ENCODE measurements at regions not wholly inside any gene's neighbourhood (a gene's known extent, or its start where the extent isn't known, plus 50 kb on each side); places are given as distances from the start of the nearest gene placed in this dataset.

GRCh38 chr6:830667-831327, 137.9 kb upstream of the EXOC2 start:
- H3K36me3 ChIP-seq (ENCODE audit: control insufficient read depth in 1 of 2, insufficient read depth in 2 of 2, low read length in 2 of 2): no peaks in the 10 kb centered on the region
- no peak for TF ChIP-seq EGR1 (IDR thresholded peaks at IDR 0.05; ENCODE audit: low read depth)
- no peak for TF ChIP-seq CEBPB (IDR thresholded peaks at IDR 0.05; ENCODE audit: low read depth)
- no peak for TF ChIP-seq CBX3 (IDR thresholded peaks at IDR 0.05; ENCODE audit: low read depth)
- no peak for TF ChIP-seq ZFX (IDR thresholded peaks at IDR 0.05)
- TF ChIP-seq CTCF (IDR thresholded peaks at IDR 0.05 in 2 of 3, conservative IDR thresholded peaks at IDR 0.05 in 1 of 3; ENCODE audit: borderline replicate concordance in 1 of 3, insufficient read depth in 1 of 3, low read depth in 2 of 3, low read length in 2 of 3): no peak
- TF ChIP-seq ZBTB33 (IDR thresholded peaks at IDR 0.05; ENCODE audit: extremely low read depth, insufficient replicate concordance, low read length): no peak
- TF ChIP-seq EZH2phosphoT487 (IDR thresholded peaks at IDR 0.05; ENCODE audit: borderline replicate concordance): no peak
- no peak for TF ChIP-seq REST (IDR thresholded peaks at IDR 0.05; ENCODE audit: low read depth)
- TF ChIP-seq SRF (IDR thresholded peaks at IDR 0.05; ENCODE audit: low read depth): no peak
- no peak for TF ChIP-seq ELF1 (IDR thresholded peaks at IDR 0.05; ENCODE audit: borderline replicate concordance, low read depth)
- no peak for TF ChIP-seq JUND (IDR thresholded peaks at IDR 0.05)
- no peak overlapping the region for H3K4me2 ChIP-seq (ENCODE audit: low read length)
- H4K20me1 ChIP-seq (ENCODE audit: insufficient read depth): no peaks in the 10 kb centered on the region
- POLR2A ChIA-PET: no interaction called here
- intact Hi-C loops (cut with micrococcal nuclease): no loop called here
- peaks cover 3% of the 10 kb centered on the region in 2 experiments; a peak in 3 of 4 replicates for H3K4me1 ChIP-seq (ENCODE audit: control insufficient read depth in 1 of 2, insufficient read depth in 2 of 2, low read length in 2 of 2)
- no peaks in the 10 kb centered on the region for H3K27me3 ChIP-seq (ENCODE audit: insufficient read depth, low read length)
- H3K9me2 ChIP-seq (ENCODE audit: insufficient read depth): no peaks in the 10 kb centered on the region
- H3K79me2 ChIP-seq (ENCODE audit: insufficient read depth, low read length): no peaks in the 10 kb centered on the region
- no peak for DNase-seq (ENCODE audit: low read depth, low spot score)
- CTCF ChIA-PET: no interaction called here
- no peak overlapping the region for H2AFZ ChIP-seq (ENCODE audit: low read depth, low read length, poor library complexity, severe bottlenecking)
- no peak overlapping the region for H3K4me3 ChIP-seq (replicated peaks in 1 of 2; ENCODE audit: low read depth in 1 of 2, low read length in 2 of 2)
- BruUV-seq (replicated peaks): no TSS peak
- RAD21 ChIA-PET (ENCODE audit: low non-redundant PET in 1 of 2, low total read pairs in 2 of 2, uncharacterized antibody in 2 of 2, unreplicated experiment in 2 of 2): no interaction called here
- H3K27ac ChIP-seq (ENCODE audit: low read depth, low read length): no peak overlapping the region
- no peak overlapping the region for H3K9ac ChIP-seq (ENCODE audit: low read length)
- ATAC-seq: no peak
- no peaks in the 10 kb centered on the region for H3K9me3 ChIP-seq (ENCODE audit: control insufficient read depth in 1 of 2, insufficient read depth in 1 of 2, low read depth in 1 of 2, low read length in 2 of 2)
